PC-3 (cell line): ENCODE measurements at regions not wholly inside any gene's neighbourhood (a gene's known extent, or its start where the extent isn't known, plus 50 kb on each side); places are given as distances from the start of the nearest gene placed in this dataset.

Source experiments
- ATAC-seq: fragments of 200-7000 bp; cut with Tn5 transposase; 2 replicates; pipeline ENCODE4 v1.9.1; 2020; ENCODE audit warnings: mild to moderate bottlenecking, moderate library complexity
- BruUV-seq: library from RNA; stranded (reverse); fragments of 400-500 nt; replicated peaks from 2 replicates; lab custom pipeline; 2021; lab: Mats Ljungman, UMichigan
- CTCF ChIA-PET: fragments of 300-600 bp; sonication (Branson Sonifier 250); formaldehyde crosslinking; loops from one replicate; lab custom pipeline; 2022; ENCODE audit warnings: antibody characterized with exemption; lab: Charles Lee
- POLR2A ChIA-PET: fragments of 300-600 bp; sonication (Branson Sonifier 250); formaldehyde crosslinking; loops from one replicate; lab custom pipeline; 2022; ENCODE audit warnings: antibody characterized with exemption; ENCODE audit not compliant: unreplicated experiment; lab: Charles Lee
- DNase-seq: peaks from one replicate; pipeline ENCODE4 v3.0.0-alpha.2; 2015
- H2AFZ ChIP-seq: fragments of 300-600 bp; sonication (generic); 2 replicates; pipeline ENCODE4 v1.6.0; 2016; ENCODE audit warnings: antibody characterized with exemption, low read length
- H3F3A ChIP-seq: fragments of 300-600 bp; sonication (generic); one replicate; pipeline ENCODE4 v1.6.0; 2017; ENCODE audit warnings: antibody characterized with exemption, low read length, control low read depth, mild to moderate bottlenecking; ENCODE audit not compliant: unreplicated experiment
- H3K27ac ChIP-seq: fragments of 300-600 bp; sonication (generic); 2 replicates; pipeline ENCODE4 v1.5.1; 2016; ENCODE audit warnings: mild to moderate bottlenecking, low read length
- H3K27me3 ChIP-seq: fragments of 300-600 bp; sonication (generic); 2 replicates; pipeline ENCODE4 v1.6.1; 2016; ENCODE audit warnings: low read length, mixed read lengths
- H3K36me3 ChIP-seq: fragments of 300-600 bp; sonication (generic); 2 replicates; pipeline ENCODE4 v1.6.1; 2016; ENCODE audit warnings: low read depth, mixed run types, low read length, mixed read lengths
- H3K4me1 ChIP-seq: fragments of 300-600 bp; sonication (generic); 2 replicates; pipeline ENCODE4 v1.5.1; 2016; ENCODE audit warnings: low read length; ENCODE audit not compliant: insufficient read depth
- H3K4me2 ChIP-seq: fragments of 300-600 bp; sonication (generic); 2 replicates; pipeline ENCODE4 v1.6.0; 2016; ENCODE audit warnings: low read length
- H3K4me3 ChIP-seq: fragments of 300-600 bp; sonication (generic); 2 replicates; pipeline ENCODE4 v1.5.1; 2016; ENCODE audit warnings: mild to moderate bottlenecking, low read length, mixed read lengths
- H3K79me2 ChIP-seq: fragments of 300-600 bp; sonication (generic); 2 replicates; pipeline ENCODE4 v1.6.1; 2017; ENCODE audit warnings: low read length, mixed read lengths
- H3K9ac ChIP-seq: fragments of 300-600 bp; sonication (generic); 2 replicates; pipeline ENCODE4 v1.6.0; 2016; ENCODE audit warnings: mild to moderate bottlenecking, low read length
- H3K9me2 ChIP-seq: fragments of 300-600 bp; sonication (generic); replicated peaks from 2 replicates; pipeline ENCODE4 v1.6.1; 2016; ENCODE audit warnings: mixed run types, low read length, mixed read lengths
- H3K9me3 ChIP-seq: fragments of 300-600 bp; sonication (generic); 2 replicates; pipeline ENCODE4 v1.6.1; 2016; ENCODE audit warnings: low read length, mixed read lengths
- H4K20me1 ChIP-seq: fragments of 300-600 bp; sonication (generic); 2 replicates; pipeline ENCODE4 v1.6.1; 2016; ENCODE audit warnings: low read length, mixed read lengths
- CTCF ChIP-seq: fragments of 300-600 bp; sonication (generic); conservative IDR thresholded peaks from 2 replicates; pipeline ENCODE4 v1.5.1; 2017; ENCODE audit warnings: antibody characterized with exemption, low read depth, mild to moderate bottlenecking, low read length
- EZH2 ChIP-seq: fragments of 300-600 bp; sonication (generic); IDR thresholded peaks from one replicate; pipeline ENCODE4 v1.6.1; 2017; ENCODE audit warnings: antibody characterized with exemption, mild to moderate bottlenecking, low read length; ENCODE audit not compliant: unreplicated experiment
- EZH2phosphoT487 ChIP-seq: fragments of 300-600 bp; sonication (generic); IDR thresholded peaks from 2 replicates; pipeline ENCODE4 v1.6.1; 2018; ENCODE audit warnings: mild to moderate bottlenecking, antibody characterized with exemption, low read length, borderline replicate concordance
- intact Hi-C: fragments of 100-400 bp; cut with micrococcal nuclease; formaldehyde crosslinking; loops from 2 replicates; pipeline ENCODE4 v1.9.0; 2023

GRCh38 chr4:178681871-178682270 lies 1239.6 kb upstream of the AGA start:
- H3K79me2 ChIP-seq = no peaks in the 10 kb centered on the region
- no TSS peak for BruUV-seq
- H3K36me3 ChIP-seq = no peaks in the 10 kb centered on the region
- no peak overlapping the region for H3K4me3 ChIP-seq
- no peak overlapping the region for H2AFZ ChIP-seq
- H3K4me2 ChIP-seq = no peak overlapping the region
- DNase-seq (no peak), ATAC-seq (no peak)
- CTCF ChIA-PET = no interaction called here
- no peaks in the 10 kb centered on the region for H3K9me2 ChIP-seq
- H3K9ac ChIP-seq = no peak overlapping the region
- H3K27me3 ChIP-seq = no peaks in the 10 kb centered on the region
- TF ChIP-seq EZH2phosphoT487 = no peak
- TF ChIP-seq EZH2 = no peak
- no peak for TF ChIP-seq CTCF
- H3K9me3 ChIP-seq = no peaks in the 10 kb centered on the region
- H4K20me1 ChIP-seq = no peaks in the 10 kb centered on the region
- H3F3A ChIP-seq = no peaks in the 10 kb centered on the region
- intact Hi-C loops = no loop called here
- POLR2A ChIA-PET = no interaction called here
- H3K4me1 ChIP-seq = no peaks in the 10 kb centered on the region
- H3K27ac ChIP-seq = no peak overlapping the region

- intact Hi-C loops = no loop called here
- TF ChIP-seq EZH2 (no peak), CTCF (no peak), EZH2phosphoT487 (no peak)
- H4K20me1 ChIP-seq = no peaks in the 10 kb centered on the region
- ChIA-PET CTCF (no interaction called here), POLR2A (no interaction called here)
- no TSS peak for BruUV-seq
- no peak overlapping the region for H3K4me2 ChIP-seq
- H2AFZ ChIP-seq = no peak overlapping the region
- no peaks in the 10 kb centered on the region for H3K79me2 ChIP-seq
- H3K27ac ChIP-seq = no peak overlapping the region
- H3K4me1 ChIP-seq = no peaks in the 10 kb centered on the region
- no peaks in the 10 kb centered on the region for H3K9me2 ChIP-seq
- H3F3A ChIP-seq = no peaks in the 10 kb centered on the region
- no peak overlapping the region for H3K9ac ChIP-seq
- no peaks in the 10 kb centered on the region for H3K36me3 ChIP-seq
- no peaks in the 10 kb centered on the region for H3K9me3 ChIP-seq
- no peak for ATAC-seq
- H3K4me3 ChIP-seq = no peak overlapping the region
- H3K27me3 ChIP-seq = no peaks in the 10 kb centered on the region
- no peak for DNase-seq
Measured at GRCh38 chr4:178689926-178690325, 1247.7 kb upstream of the AGA start.

GRCh38 chr4:178693816-178694215 lies 1251.6 kb upstream of the AGA start:
- no peak overlapping the region for H2AFZ ChIP-seq
- TF ChIP-seq EZH2phosphoT487 (no peak), CTCF (no peak), EZH2 (no peak)
- H3K9me3 ChIP-seq = no peaks in the 10 kb centered on the region
- H3K27ac ChIP-seq = no peak overlapping the region
- ChIA-PET CTCF (no interaction called here), POLR2A (no interaction called here)
- H3K27me3 ChIP-seq = no peaks in the 10 kb centered on the region
- ATAC-seq (no peak), DNase-seq (no peak)
- no peaks in the 10 kb centered on the region for H3K36me3 ChIP-seq
- no peaks in the 10 kb centered on the region for H3F3A ChIP-seq
- H3K4me3 ChIP-seq = no peak overlapping the region
- H3K4me1 ChIP-seq = no peaks in the 10 kb centered on the region
- H3K9me2 ChIP-seq = no peaks in the 10 kb centered on the region
- H3K79me2 ChIP-seq = no peaks in the 10 kb centered on the region
- no TSS peak for BruUV-seq
- H3K4me2 ChIP-seq = no peak overlapping the region
- intact Hi-C loops = no loop called here
- no peaks in the 10 kb centered on the region for H4K20me1 ChIP-seq
- H3K9ac ChIP-seq = no peak overlapping the region
